HG03354 (cell line): ENCODE measurements at regions not wholly inside any gene's neighbourhood (a gene's known extent, or its start where the extent isn't known, plus 50 kb on each side); places are given as distances from the start of the nearest gene placed in this dataset.
"Not testable (repeated sequence)": the region's sequence is repeated elsewhere in the genome, so short reads cannot be mapped to it uniquely, and the experiment has no call there.

Experiments used
- ATAC-seq: cut with Tn5 transposase; IDR thresholded peaks from one replicate; pipeline ENCODE4 v1.9.1; 2021; ENCODE audit warnings: mild to moderate bottlenecking; ENCODE audit not compliant: unreplicated experiment, poor library complexity, severe bottlenecking

- ATAC-seq, result no peak
Measured at GRCh38 chr3:152619691-152620090, 215.2 kb upstream of the P2RY1 start.

GRCh38 chr3:152620395-152620794, 214.5 kb upstream of the P2RY1 start:
- no peak for ATAC-seq

GRCh38 chr3:152621006-152621868, 213.7 kb upstream of the P2RY1 start:
- no peak for ATAC-seq

- ATAC-seq, result no peak
Measured at GRCh38 chr3:152621967-152622810, 212.7 kb upstream of the P2RY1 start.

- no peak for ATAC-seq
Measured at GRCh38 chr3:152622811-152623167, 212.1 kb upstream of the P2RY1 start.

- no peak for ATAC-seq
Measured at GRCh38 chr3:152623286-152623911, 211.5 kb upstream of the P2RY1 start.

GRCh38 chr3:152626226-152626625, 208.7 kb upstream of the P2RY1 start:
- ATAC-seq, result no peak

GRCh38 chr3:152628496-152628895, 206.4 kb upstream of the P2RY1 start:
- ATAC-seq, result no peak

GRCh38 chr3:152629363-152630122, 205.4 kb upstream of the P2RY1 start:
- ATAC-seq, result no peak

- ATAC-seq, result no peak
Measured at GRCh38 chr3:152635389-152635788, 199.5 kb upstream of the P2RY1 start.

GRCh38 chr3:152636651-152637050, 198.3 kb upstream of the P2RY1 start:
- no peak for ATAC-seq

- no peak for ATAC-seq
Measured at GRCh38 chr3:152638214-152638613, 196.7 kb upstream of the P2RY1 start.

- no peak for ATAC-seq
Measured at GRCh38 chr3:152638707-152639450, 196.1 kb upstream of the P2RY1 start.

GRCh38 chr3:152641198-152641597, 193.7 kb upstream of the P2RY1 start:
- no peak for ATAC-seq

- no peak for ATAC-seq
Measured at GRCh38 chr3:152642658-152643057, 192.3 kb upstream of the P2RY1 start.

GRCh38 chr3:152644478-152644877, 190.5 kb upstream of the P2RY1 start:
- ATAC-seq, result no peak

GRCh38 chr3:152646004-152646403, 188.9 kb upstream of the P2RY1 start:
- ATAC-seq, result no peak

- ATAC-seq, result no peak
Measured at GRCh38 chr3:152650177-152650576, 184.8 kb upstream of the P2RY1 start.

GRCh38 chr3:152650923-152651322, 184.0 kb upstream of the P2RY1 start:
- ATAC-seq, result not testable (repeated sequence)
